ENCODE measurements at regions not wholly inside any gene's neighbourhood (a gene's known extent, or its start where the extent isn't known, plus 50 kb on each side); places are given as distances from the start of the nearest gene placed in this dataset.

- TF ChIP-seq CTCF (IDR thresholded peaks at IDR 0.05; ENCODE audit: control extremely low read depth in 1 of 3, insufficient read depth in 1 of 3, low read depth in 1 of 3, low read length in 3 of 3) (no peak), EZH2 (IDR thresholded peaks at IDR 0.05; ENCODE audit: low read depth, low read length, severe bottlenecking) (no peak), YY1 (IDR thresholded peaks at IDR 0.05; ENCODE audit: low read depth, low read length) (no peak), GTF2F1 (IDR thresholded peaks at IDR 0.05; ENCODE audit: borderline replicate concordance, low read depth, low read length) (no peak), SP2 (IDR thresholded peaks at IDR 0.05; ENCODE audit: low read length) (no peak), CHD2 (IDR thresholded peaks at IDR 0.05; ENCODE audit: low read length) (no peak), POLR2AphosphoS5 (IDR thresholded peaks at IDR 0.05; ENCODE audit: low read depth, low read length) (no peak), TEAD4 (IDR thresholded peaks at IDR 0.05; ENCODE audit: low read depth, low read length) (no peak), KDM5A (IDR thresholded peaks at IDR 0.05; ENCODE audit: low read length) (no peak), BCL11A (IDR thresholded peaks at IDR 0.05; ENCODE audit: low read depth in 2 of 2, low read length in 2 of 2) (no peak), SIRT6 (IDR thresholded peaks at IDR 0.05; ENCODE audit: low read length) (no peak), CEBPB (IDR thresholded peaks at IDR 0.05; ENCODE audit: low read depth, low read length) (no peak), POLR2A (IDR thresholded peaks at IDR 0.05; ENCODE audit: control extremely low read depth in 1 of 2, low read depth in 2 of 2, low read length in 2 of 2) (no peak)
- TF ChIP-seq, protein P1, sequence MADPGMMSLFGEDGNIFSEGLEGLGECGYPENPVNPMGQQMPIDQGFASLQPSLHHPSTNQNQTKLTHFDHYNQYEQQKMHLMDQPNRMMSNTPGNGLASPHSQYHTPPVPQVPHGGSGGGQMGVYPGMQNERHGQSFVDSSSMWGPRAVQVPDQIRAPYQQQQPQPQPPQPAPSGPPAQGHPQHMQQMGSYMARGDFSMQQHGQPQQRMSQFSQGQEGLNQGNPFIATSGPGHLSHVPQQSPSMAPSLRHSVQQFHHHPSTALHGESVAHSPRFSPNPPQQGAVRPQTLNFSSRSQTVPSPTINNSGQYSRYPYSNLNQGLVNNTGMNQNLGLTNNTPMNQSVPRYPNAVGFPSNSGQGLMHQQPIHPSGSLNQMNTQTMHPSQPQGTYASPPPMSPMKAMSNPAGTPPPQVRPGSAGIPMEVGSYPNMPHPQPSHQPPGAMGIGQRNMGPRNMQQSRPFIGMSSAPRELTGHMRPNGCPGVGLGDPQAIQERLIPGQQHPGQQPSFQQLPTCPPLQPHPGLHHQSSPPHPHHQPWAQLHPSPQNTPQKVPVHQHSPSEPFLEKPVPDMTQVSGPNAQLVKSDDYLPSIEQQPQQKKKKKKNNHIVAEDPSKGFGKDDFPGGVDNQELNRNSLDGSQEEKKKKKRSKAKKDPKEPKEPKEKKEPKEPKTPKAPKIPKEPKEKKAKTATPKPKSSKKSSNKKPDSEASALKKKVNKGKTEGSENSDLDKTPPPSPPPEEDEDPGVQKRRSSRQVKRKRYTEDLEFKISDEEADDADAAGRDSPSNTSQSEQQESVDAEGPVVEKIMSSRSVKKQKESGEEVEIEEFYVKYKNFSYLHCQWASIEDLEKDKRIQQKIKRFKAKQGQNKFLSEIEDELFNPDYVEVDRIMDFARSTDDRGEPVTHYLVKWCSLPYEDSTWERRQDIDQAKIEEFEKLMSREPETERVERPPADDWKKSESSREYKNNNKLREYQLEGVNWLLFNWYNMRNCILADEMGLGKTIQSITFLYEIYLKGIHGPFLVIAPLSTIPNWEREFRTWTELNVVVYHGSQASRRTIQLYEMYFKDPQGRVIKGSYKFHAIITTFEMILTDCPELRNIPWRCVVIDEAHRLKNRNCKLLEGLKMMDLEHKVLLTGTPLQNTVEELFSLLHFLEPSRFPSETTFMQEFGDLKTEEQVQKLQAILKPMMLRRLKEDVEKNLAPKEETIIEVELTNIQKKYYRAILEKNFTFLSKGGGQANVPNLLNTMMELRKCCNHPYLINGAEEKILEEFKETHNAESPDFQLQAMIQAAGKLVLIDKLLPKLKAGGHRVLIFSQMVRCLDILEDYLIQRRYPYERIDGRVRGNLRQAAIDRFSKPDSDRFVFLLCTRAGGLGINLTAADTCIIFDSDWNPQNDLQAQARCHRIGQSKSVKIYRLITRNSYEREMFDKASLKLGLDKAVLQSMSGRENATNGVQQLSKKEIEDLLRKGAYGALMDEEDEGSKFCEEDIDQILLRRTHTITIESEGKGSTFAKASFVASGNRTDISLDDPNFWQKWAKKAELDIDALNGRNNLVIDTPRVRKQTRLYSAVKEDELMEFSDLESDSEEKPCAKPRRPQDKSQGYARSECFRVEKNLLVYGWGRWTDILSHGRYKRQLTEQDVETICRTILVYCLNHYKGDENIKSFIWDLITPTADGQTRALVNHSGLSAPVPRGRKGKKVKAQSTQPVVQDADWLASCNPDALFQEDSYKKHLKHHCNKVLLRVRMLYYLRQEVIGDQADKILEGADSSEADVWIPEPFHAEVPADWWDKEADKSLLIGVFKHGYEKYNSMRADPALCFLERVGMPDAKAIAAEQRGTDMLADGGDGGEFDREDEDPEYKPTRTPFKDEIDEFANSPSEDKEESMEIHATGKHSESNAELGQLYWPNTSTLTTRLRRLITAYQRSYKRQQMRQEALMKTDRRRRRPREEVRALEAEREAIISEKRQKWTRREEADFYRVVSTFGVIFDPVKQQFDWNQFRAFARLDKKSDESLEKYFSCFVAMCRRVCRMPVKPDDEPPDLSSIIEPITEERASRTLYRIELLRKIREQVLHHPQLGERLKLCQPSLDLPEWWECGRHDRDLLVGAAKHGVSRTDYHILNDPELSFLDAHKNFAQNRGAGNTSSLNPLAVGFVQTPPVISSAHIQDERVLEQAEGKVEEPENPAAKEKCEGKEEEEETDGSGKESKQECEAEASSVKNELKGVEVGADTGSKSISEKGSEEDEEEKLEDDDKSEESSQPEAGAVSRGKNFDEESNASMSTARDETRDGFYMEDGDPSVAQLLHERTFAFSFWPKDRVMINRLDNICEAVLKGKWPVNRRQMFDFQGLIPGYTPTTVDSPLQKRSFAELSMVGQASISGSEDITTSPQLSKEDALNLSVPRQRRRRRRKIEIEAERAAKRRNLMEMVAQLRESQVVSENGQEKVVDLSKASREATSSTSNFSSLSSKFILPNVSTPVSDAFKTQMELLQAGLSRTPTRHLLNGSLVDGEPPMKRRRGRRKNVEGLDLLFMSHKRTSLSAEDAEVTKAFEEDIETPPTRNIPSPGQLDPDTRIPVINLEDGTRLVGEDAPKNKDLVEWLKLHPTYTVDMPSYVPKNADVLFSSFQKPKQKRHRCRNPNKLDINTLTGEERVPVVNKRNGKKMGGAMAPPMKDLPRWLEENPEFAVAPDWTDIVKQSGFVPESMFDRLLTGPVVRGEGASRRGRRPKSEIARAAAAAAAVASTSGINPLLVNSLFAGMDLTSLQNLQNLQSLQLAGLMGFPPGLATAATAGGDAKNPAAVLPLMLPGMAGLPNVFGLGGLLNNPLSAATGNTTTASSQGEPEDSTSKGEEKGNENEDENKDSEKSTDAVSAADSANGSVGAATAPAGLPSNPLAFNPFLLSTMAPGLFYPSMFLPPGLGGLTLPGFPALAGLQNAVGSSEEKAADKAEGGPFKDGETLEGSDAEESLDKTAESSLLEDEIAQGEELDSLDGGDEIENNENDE (IDR thresholded peaks at IDR 0.05; ENCODE audit: insufficient replicate concordance, low read length) = no peak
These were observed 475.3 kb upstream of the AMOT start for GRCh38 chrX:113315927-113316326.
